GM19099 (cell line): ENCODE measurements at regions not wholly inside any gene's neighbourhood (a gene's known extent, or its start where the extent isn't known, plus 50 kb on each side); places are given as distances from the start of the nearest gene placed in this dataset.

ENCODE experiments used
- POLR2A ChIP-seq: IDR thresholded peaks from 3 replicates; pipeline ENCODE4 v1.6.1; 2011; ENCODE audit warnings: low read depth; ENCODE audit not compliant: insufficient read length; ENCODE audit errors: extremely low read depth

GRCh38 chr10:3850999-3851937 lies 66.3 kb upstream of the KLF6 start:
- no peak for TF ChIP-seq POLR2A

- TF ChIP-seq POLR2A = no peak
Measured at GRCh38 chr10:3848775-3849635, 64.0 kb upstream of the KLF6 start.

GRCh38 chr10:3848005-3848774 lies 63.2 kb upstream of the KLF6 start:
- TF ChIP-seq POLR2A = no peak

- TF ChIP-seq POLR2A = no peak
Measured at GRCh38 chr10:3846736-3847135, 61.7 kb upstream of the KLF6 start.

- no peak for TF ChIP-seq POLR2A
Measured at GRCh38 chr10:3844491-3845025, 59.5 kb upstream of the KLF6 start.

- TF ChIP-seq POLR2A = no peak
Measured at GRCh38 chr10:3838460-3839437, 53.7 kb upstream of the KLF6 start.

GRCh38 chr10:3837647-3838459 lies 52.8 kb upstream of the KLF6 start:
- TF ChIP-seq POLR2A = no peak

GRCh38 chr10:3836222-3836820 lies 51.3 kb upstream of the KLF6 start:
- no peak for TF ChIP-seq POLR2A

- no peak for TF ChIP-seq POLR2A
Measured at GRCh38 chr10:3835770-3836169, 50.8 kb upstream of the KLF6 start.

- TF ChIP-seq POLR2A = no peak
Measured at GRCh38 chr10:3834947-3835346, 49.9 kb upstream of the KLF6 start.
